Stimulated activated naive CD8-positive, alpha-beta T cell treated with anti-CD3 and anti-CD28 coated beads, Interleukin-15, amount 100 ng/mL, for 72 hours (primary cell): ENCODE measurements at regions not wholly inside any gene's neighbourhood (a gene's known extent, or its start where the extent isn't known, plus 50 kb on each side); places are given as distances from the start of the nearest gene placed in this dataset.
A peak's percentile ranks its signal among the peaks of the same experiment; 100 is the strongest.

Experiments
- ATAC-seq: fragments of 150-1000 bp; cut with Tn5 transposase; 2 replicates; pipeline ENCODE4 v1.10.0; 2021; ENCODE audit warnings: mild to moderate bottlenecking, moderate library complexity
- DNase-seq, 2 donors: peaks; one replicate each; pipeline ENCODE4 v3.0.0; 2021 to 2022
- H3K27ac Mint-ChIP-seq, 2 donors: one replicate each; pipeline ENCODE4 v1.8.0; 2022; ENCODE audit warnings: mild to moderate bottlenecking in 2 of 2, mixed read lengths in 2 of 2, moderate library complexity in 2 of 2
- H3K27me3 Mint-ChIP-seq: one replicate; pipeline ENCODE4 v1.8.0; 2022; ENCODE audit warnings: mixed read lengths
- H3K4me1 Mint-ChIP-seq: one replicate; pipeline ENCODE4 v1.8.0; 2022; ENCODE audit warnings: mild to moderate bottlenecking, mixed read lengths
- H3K4me3 Mint-ChIP-seq, 2 donors: one replicate each; pipeline ENCODE4 v1.8.0; 2022; ENCODE audit warnings: mild to moderate bottlenecking in 2 of 2, mixed read lengths in 2 of 2, moderate library complexity in 1 of 2
- H3K9me3 Mint-ChIP-seq, 2 donors: one replicate each; pipeline ENCODE4 v1.8.0; 2022; ENCODE audit warnings: mixed read lengths in 2 of 2

- Mint-ChIP-seq H3K27ac (no peak overlapping the region), H3K4me3 (no peak overlapping the region), H3K9me3 (no peaks in the 10 kb centered on the region), H3K4me1 (no peaks in the 10 kb centered on the region), H3K27me3 (peaks cover 16% of the 10 kb centered on the region)
- no peak for ATAC-seq
- no peak for DNase-seq
Measured at GRCh38 chr7:91323626-91324158, 59.5 kb downstream of the FZD1 start.

GRCh38 chr7:91324663-91325062, 60.4 kb downstream of the FZD1 start:
- DNase-seq, result no peak
- H3K4me1 Mint-ChIP-seq, result no peaks in the 10 kb centered on the region
- no peak overlapping the region for H3K4me3 Mint-ChIP-seq
- H3K9me3 Mint-ChIP-seq, result no peaks in the 10 kb centered on the region
- no peak for ATAC-seq
- H3K27ac Mint-ChIP-seq, result peak overlapping the region in 1 of 2 donors; percentile 0
- peaks cover 16% of the 10 kb centered on the region for H3K27me3 Mint-ChIP-seq

GRCh38 chr7:91325726-91326125, 61.5 kb downstream of the FZD1 start:
- Mint-ChIP-seq H3K4me1 (no peaks in the 10 kb centered on the region), H3K4me3 (no peak overlapping the region), H3K9me3 (no peaks in the 10 kb centered on the region), H3K27me3 (peaks cover 16% of the 10 kb centered on the region), H3K27ac (no peak overlapping the region)
- ATAC-seq (no peak), DNase-seq (no peak)

- Mint-ChIP-seq H3K4me3 (no peak overlapping the region), H3K9me3 (no peaks in the 10 kb centered on the region), H3K4me1 (no peaks in the 10 kb centered on the region), H3K27ac (no peak overlapping the region), H3K27me3 (peaks cover 16% of the 10 kb centered on the region)
- no peak for ATAC-seq
- no peak for DNase-seq
Measured at GRCh38 chr7:91326516-91327199, 62.4 kb downstream of the FZD1 start.

- Mint-ChIP-seq H3K4me3 (no peak overlapping the region), H3K4me1 (no peaks in the 10 kb centered on the region), H3K27ac (no peak overlapping the region), H3K9me3 (no peaks in the 10 kb centered on the region), H3K27me3 (peaks cover 16% of the 10 kb centered on the region)
- ATAC-seq, result no peak
- DNase-seq, result no peak
Measured at GRCh38 chr7:91327346-91327745, 63.1 kb downstream of the FZD1 start.

GRCh38 chr7:91329571-91329970, 65.3 kb downstream of the FZD1 start:
- Mint-ChIP-seq H3K4me3 (no peak overlapping the region), H3K27me3 (peaks cover 9% of the 10 kb centered on the region), H3K4me1 (no peaks in the 10 kb centered on the region), H3K27ac (no peak overlapping the region), H3K9me3 (peaks cover 0 to 12% of the 10 kb centered on the region in 2 donors)
- no peak for DNase-seq
- no peak for ATAC-seq

- Mint-ChIP-seq H3K4me1 (no peaks in the 10 kb centered on the region), H3K27ac (no peak overlapping the region), H3K9me3 (peaks cover 0 to 12% of the 10 kb centered on the region in 2 donors), H3K4me3 (no peak overlapping the region), H3K27me3 (peaks cover 9% of the 10 kb centered on the region)
- DNase-seq, result no peak
- ATAC-seq, result no peak
Measured at GRCh38 chr7:91330191-91330808, 66.1 kb downstream of the FZD1 start.

GRCh38 chr7:91330866-91331265, 66.6 kb downstream of the FZD1 start:
- no peak overlapping the region for H3K27ac Mint-ChIP-seq
- H3K4me3 Mint-ChIP-seq, result no peak overlapping the region
- peaks cover 4% of the 10 kb centered on the region for H3K27me3 Mint-ChIP-seq
- no peaks in the 10 kb centered on the region for H3K4me1 Mint-ChIP-seq
- ATAC-seq (no peak), DNase-seq (no peak)
- H3K9me3 Mint-ChIP-seq, result peaks cover 0 to 12% of the 10 kb centered on the region in 2 donors

- no peak for DNase-seq
- ATAC-seq, result no peak
- Mint-ChIP-seq H3K27ac (no peak overlapping the region), H3K4me3 (no peak overlapping the region), H3K4me1 (no peaks in the 10 kb centered on the region), H3K9me3 (peaks cover 0 to 17% of the 10 kb centered on the region in 2 donors), H3K27me3 (no peaks in the 10 kb centered on the region)
Measured at GRCh38 chr7:91336106-91336505, 71.9 kb downstream of the FZD1 start.

GRCh38 chr7:91338226-91339020, 74.2 kb downstream of the FZD1 start:
- Mint-ChIP-seq H3K27me3 (no peaks in the 10 kb centered on the region), H3K27ac (no peak overlapping the region), H3K9me3 (peaks cover 0 to 18% of the 10 kb centered on the region in 2 donors), H3K4me3 (no peak overlapping the region), H3K4me1 (no peaks in the 10 kb centered on the region)
- no peak for DNase-seq
- ATAC-seq, result no peak

GRCh38 chr7:91342346-91342745, 78.1 kb downstream of the FZD1 start:
- H3K4me3 Mint-ChIP-seq, result no peak overlapping the region

GRCh38 chr7:91343420-91343960, 79.3 kb downstream of the FZD1 start:
- H3K4me3 Mint-ChIP-seq, result no peak overlapping the region
- H3K9me3 Mint-ChIP-seq, result peaks cover 0 to 8% of the 10 kb centered on the region in 2 donors
- DNase-seq (no peak), ATAC-seq (no peak)
- no peaks in the 10 kb centered on the region for H3K4me1 Mint-ChIP-seq
- H3K27ac Mint-ChIP-seq, result no peak overlapping the region
- no peaks in the 10 kb centered on the region for H3K27me3 Mint-ChIP-seq

More at GRCh38 chr7:91342346-91342745, 78.1 kb downstream of the FZD1 start:
- Mint-ChIP-seq H3K27me3 (no peaks in the 10 kb centered on the region), H3K4me1 (no peaks in the 10 kb centered on the region), H3K9me3 (peaks cover 0 to 8% of the 10 kb centered on the region in 2 donors), H3K27ac (no peak overlapping the region)
- DNase-seq (no peak), ATAC-seq (no peak)

GRCh38 chr7:91343996-91344629, 79.9 kb downstream of the FZD1 start:
- peaks cover 0 to 8% of the 10 kb centered on the region in 2 donors for H3K9me3 Mint-ChIP-seq
- DNase-seq (no peak), ATAC-seq (no peak)
- H3K4me3 Mint-ChIP-seq, result no peak overlapping the region
- no peak overlapping the region for H3K27ac Mint-ChIP-seq
- no peaks in the 10 kb centered on the region for H3K27me3 Mint-ChIP-seq
- H3K4me1 Mint-ChIP-seq, result no peaks in the 10 kb centered on the region

- DNase-seq (no peak), ATAC-seq (no peak)
- Mint-ChIP-seq H3K27ac (no peak overlapping the region), H3K4me1 (no peaks in the 10 kb centered on the region), H3K9me3 (peaks cover 0 to 8% of the 10 kb centered on the region in 2 donors), H3K27me3 (no peaks in the 10 kb centered on the region), H3K4me3 (no peak overlapping the region)
Measured at GRCh38 chr7:91344911-91345310, 80.7 kb downstream of the FZD1 start.

- Mint-ChIP-seq H3K27ac (peak overlapping the region in 1 of 2 donors; percentile 19), H3K9me3 (peaks cover 0 to 8% of the 10 kb centered on the region in 2 donors), H3K4me1 (no peaks in the 10 kb centered on the region), H3K27me3 (no peaks in the 10 kb centered on the region), H3K4me3 (no peak overlapping the region)
- ATAC-seq (no peak), DNase-seq (no peak)
Measured at GRCh38 chr7:91345449-91345848, 81.2 kb downstream of the FZD1 start.
